HG02852 (cell line): ENCODE measurements at regions not wholly inside any gene's neighbourhood (a gene's known extent, or its start where the extent isn't known, plus 50 kb on each side); places are given as distances from the start of the nearest gene placed in this dataset.

Experiments
- ATAC-seq: cut with Tn5 transposase; IDR thresholded peaks from one replicate; pipeline ENCODE4 v1.9.1; 2021; ENCODE audit warnings: mild to moderate bottlenecking, moderate library complexity; ENCODE audit not compliant: unreplicated experiment

- ATAC-seq = no peak
These were observed 126.6 kb downstream of the PSMG1 start for GRCh38 chr21:39056636-39057035.

GRCh38 chr21:39055167-39055767 lies 128.0 kb downstream of the PSMG1 start:
- no peak for ATAC-seq

- no peak for ATAC-seq
These were observed 129.2 kb downstream of the PSMG1 start for GRCh38 chr21:39054066-39054465.

GRCh38 chr21:39053126-39053525 lies 130.1 kb downstream of the PSMG1 start:
- no peak for ATAC-seq

GRCh38 chr21:39052718-39053117 lies 130.5 kb downstream of the PSMG1 start:
- no peak for ATAC-seq

DNA sequence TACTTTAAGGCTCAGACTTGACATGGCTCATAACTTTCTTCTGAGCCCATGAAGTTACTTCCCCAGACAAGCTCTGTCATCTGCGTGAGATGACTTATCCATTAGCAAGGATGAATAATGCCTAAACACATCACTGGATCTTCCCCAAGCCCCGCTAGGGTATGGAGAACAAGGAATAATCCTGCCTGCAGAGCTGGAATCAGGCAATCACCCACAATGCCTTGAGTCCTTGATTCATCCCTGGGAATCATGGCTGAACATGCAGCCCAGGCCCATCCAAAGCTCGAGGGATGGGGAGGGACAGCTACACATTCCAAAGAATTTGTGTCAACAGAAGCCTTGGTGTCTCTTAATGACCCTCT lies 131.7 kb downstream of the PSMG1 start:
- ATAC-seq = no peak

GRCh38 chr21:39050841-39051587 lies 132.2 kb downstream of the PSMG1 start:
- ATAC-seq = no peak

DNA sequence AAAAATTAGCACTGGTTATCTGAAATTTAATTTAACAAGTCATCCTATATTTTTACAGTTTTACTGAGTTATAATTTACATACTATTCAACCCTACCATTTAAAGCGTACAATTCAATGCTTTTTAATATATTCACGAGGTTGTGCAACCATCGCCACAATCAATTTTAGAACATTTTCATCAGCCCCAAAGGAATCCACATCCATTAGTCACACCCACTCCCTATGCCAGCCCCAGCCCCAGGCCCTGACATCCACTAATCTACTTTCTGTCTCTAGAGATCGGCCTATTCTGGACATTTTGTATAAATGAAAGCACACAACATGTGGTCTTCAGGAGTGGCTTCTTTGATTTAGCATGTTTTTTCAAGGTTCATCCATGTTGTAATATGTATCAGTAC lies 134.7 kb downstream of the PSMG1 start:
- ATAC-seq = no peak

DNA sequence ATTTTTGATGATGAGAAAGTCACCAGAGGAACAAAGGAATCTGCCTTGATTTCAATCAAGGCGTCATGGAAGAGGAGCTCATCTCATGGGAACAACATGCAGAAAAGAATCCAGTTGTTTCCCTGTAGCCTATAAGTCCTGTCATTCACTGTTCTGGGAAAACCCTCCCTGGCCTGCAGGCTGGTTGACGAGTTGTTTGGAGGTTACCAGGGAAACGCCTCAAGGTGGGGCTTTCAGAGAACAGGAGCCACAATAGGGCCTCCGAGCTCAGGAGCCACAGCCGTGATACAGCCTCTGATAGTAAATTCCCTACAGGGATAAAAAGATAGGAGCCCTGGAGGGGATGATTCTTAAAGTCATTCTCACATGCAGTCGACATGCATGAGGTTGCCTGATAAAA lies 135.2 kb downstream of the PSMG1 start:
- no peak for ATAC-seq

DNA sequence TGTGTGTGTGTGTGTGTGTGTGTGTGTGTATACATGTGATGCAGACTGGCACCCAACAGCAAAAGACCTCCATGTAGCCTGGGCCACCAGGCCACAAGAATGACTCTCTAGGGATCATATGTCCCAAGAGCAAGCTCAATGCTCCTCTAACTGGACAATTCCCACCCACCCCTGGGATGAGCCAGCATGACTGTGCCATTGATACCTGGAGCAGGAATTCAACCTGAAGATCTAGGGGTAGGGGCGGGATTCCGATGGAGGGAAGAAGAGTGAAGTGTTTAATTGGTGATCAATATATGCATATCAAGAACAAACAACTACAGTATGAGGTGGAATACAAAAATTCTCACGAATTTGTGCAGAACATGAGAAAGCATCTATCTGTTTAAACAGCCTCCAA lies 136.2 kb downstream of the PSMG1 start:
- ATAC-seq = no peak

DNA sequence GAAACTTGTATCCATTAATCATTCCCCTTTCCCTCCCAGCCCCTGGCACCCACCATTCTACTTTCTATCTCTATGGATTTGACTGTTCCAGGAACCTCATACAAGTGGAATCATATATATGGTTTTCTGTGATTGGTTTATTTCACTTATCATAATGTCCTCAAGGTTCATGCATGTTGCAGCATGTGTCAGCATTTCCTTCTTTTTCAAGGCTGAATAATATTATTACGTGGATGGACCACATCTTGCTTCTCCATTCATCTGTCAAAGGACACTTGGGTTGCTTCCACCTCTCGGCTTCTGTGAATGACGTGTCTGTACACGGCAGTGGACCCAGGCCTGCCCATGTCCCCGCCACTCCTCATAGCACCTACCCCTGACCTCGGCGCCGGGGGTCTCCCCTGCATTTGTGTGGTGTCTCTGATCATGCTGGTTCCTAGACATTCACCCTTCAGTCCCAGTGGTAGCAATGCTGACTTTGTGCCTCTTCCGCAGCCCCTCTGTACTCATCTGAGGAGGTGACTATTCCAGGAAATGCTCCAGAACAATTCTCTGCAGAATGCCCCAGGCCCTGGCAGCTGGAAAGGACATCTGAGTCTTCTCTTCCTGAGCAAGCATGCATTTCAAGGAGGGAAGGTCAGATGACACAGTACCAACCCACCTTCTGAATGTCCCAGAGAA lies 136.9 kb downstream of the PSMG1 start:
- no peak for ATAC-seq

DNA sequence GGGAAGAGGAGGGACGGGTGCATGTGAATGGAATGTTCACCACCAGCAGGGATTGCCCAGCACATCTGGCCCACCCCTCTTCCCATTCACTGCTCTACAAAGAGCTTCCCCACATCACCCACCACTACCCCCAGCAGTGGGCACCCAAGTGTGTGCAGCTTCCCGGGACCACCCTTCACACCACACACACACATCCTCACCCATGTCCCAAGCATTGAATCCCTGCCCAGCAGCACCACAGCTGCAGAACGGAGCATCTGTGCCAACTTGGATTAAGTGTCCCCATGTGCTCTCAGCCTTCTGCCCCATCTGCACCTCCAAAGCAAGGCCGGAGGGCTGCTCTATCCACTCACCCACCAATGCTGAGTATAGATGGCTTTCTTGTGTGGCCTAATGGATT lies 141.4 kb downstream of the PSMG1 start:
- ATAC-seq = no peak

GRCh38 chr21:39040494-39041110 lies 142.6 kb downstream of the PSMG1 start:
- ATAC-seq = no peak

GRCh38 chr21:39037807-39038405 lies 145.3 kb downstream of the PSMG1 start:
- ATAC-seq = no peak

DNA sequence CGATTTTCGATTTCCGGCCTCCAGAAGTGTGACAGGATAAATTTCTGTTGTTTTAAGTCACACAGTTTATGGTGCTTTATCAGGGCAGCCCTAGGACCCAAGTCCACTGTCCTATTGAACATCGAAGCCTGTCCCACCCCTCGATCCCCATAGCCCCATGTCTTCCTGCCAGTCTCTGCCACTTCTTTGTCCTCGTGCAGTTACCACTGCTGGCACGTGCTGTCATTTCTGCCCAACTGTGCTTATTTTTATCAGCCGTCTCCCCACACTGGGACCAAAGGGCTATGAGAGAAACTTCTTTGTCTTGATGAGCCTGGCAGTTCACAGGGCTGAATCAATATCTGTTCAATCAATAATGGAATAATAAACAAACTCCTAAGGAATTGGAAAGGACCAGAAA lies 146.7 kb downstream of the PSMG1 start:
- no peak for ATAC-seq

DNA sequence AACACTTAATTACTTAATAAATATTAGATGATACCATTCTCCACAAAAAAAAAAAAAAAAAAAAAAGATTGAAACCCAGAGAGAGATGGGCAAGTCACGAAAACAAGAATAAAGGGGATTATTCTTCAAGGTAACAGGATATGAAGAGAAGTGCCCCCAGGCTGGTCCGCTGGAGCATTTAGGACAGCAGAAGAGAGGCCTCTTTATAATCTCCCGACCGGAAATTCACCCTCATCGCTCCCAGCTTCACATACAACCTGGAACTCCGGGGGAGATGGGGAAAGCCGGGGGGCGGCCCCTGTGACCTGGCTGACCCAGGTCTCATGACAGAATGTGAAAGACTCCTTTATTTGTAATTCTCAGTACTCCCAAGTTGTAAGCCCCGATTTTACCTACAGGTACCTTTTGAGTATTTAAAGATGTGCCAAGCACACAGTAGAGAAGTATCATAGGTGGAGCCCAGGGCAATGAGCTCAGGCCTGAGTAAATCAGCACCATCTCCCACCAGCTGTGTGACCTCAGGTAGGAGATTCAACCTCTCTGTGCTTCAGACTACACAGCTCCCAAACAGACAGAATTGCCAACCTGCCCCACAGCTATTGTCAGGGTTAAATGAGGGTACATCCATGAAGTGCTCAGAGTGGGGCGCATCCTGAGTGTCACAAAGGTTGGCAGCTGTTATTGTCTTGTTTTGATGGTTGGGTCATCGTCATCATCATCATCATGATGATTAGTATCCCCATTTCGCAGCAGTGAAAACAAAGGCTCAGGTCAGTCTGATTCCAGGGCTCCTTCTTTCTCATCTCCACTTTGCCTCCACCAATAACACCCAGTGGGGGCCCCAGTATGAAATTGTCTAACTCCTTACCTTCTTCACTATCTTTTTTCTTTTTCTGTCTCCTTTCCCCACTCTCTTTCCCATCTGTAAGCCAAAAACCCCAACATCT lies 148.4 kb downstream of the PSMG1 start:
- ATAC-seq = no peak

GRCh38 chr21:39033878-39034589 lies 149.2 kb downstream of the PSMG1 start:
- no peak for ATAC-seq

- ATAC-seq = no peak
These were observed 153.1 kb downstream of the PSMG1 start for GRCh38 chr21:39029900-39030884.
